ENCODE measurements at regions not wholly inside any gene's neighbourhood (a gene's known extent, or its start where the extent isn't known, plus 50 kb on each side); places are given as distances from the start of the nearest gene placed in this dataset.

- Histone ChIP-seq H3K36me3 (ENCODE audit: control insufficient read depth, insufficient read depth, low read length) (no peaks in the 10 kb centered on the region), H3K4me1 (ENCODE audit: control insufficient read depth, insufficient read depth, low read length) (peaks cover 13% of the 10 kb centered on the region), H3K27ac (ENCODE audit: insufficient read depth, low read depth, low read length, poor library complexity, severe bottlenecking) (no peak overlapping the region), H3K9me3 (ENCODE audit: control insufficient read depth, low read length) (no peaks in the 10 kb centered on the region), H3K27me3 (ENCODE audit: control insufficient read depth, insufficient read depth, low read length, poor library complexity, severe bottlenecking) (no peaks in the 10 kb centered on the region), H3K4me3 (ENCODE audit: insufficient read depth, low read depth, low read length) (no peak overlapping the region)
- WGBS, 2 experiments, result 91 to 100% methylated on average over 1 of the region's 1 CpG
Measured at GRCh38 chr9:20270161-20270560, 352.1 kb downstream of the MLLT3 start.

GRCh38 chr9:20269620-20270019 is 352.7 kb downstream of the MLLT3 start:
- no peak overlapping the region for H3K27ac ChIP-seq (ENCODE audit: insufficient read depth, low read depth, low read length, poor library complexity, severe bottlenecking)
- WGBS, 2 experiments, result 96 to 97% methylated on average over 2 of the region's 2 CpGs
- H3K27me3 ChIP-seq (ENCODE audit: control insufficient read depth, insufficient read depth, low read length, poor library complexity, severe bottlenecking), result no peaks in the 10 kb centered on the region
- H3K36me3 ChIP-seq (ENCODE audit: control insufficient read depth, insufficient read depth, low read length), result no peaks in the 10 kb centered on the region
- H3K9me3 ChIP-seq (ENCODE audit: control insufficient read depth, low read length), result no peaks in the 10 kb centered on the region
- H3K4me1 ChIP-seq (ENCODE audit: control insufficient read depth, insufficient read depth, low read length), result peaks cover 13% of the 10 kb centered on the region
- no peak overlapping the region for H3K4me3 ChIP-seq (ENCODE audit: insufficient read depth, low read depth, low read length)

GRCh38 chr9:20264896-20265295 is 357.4 kb downstream of the MLLT3 start:
- 96 to 98% methylated on average over 7 of the region's 7 CpGs for WGBS, 2 experiments

GRCh38 chr9:20262611-20263010 is 359.7 kb downstream of the MLLT3 start:
- Histone ChIP-seq H3K27me3 (ENCODE audit: control insufficient read depth, insufficient read depth, low read length, poor library complexity, severe bottlenecking) (no peaks in the 10 kb centered on the region), H3K27ac (ENCODE audit: insufficient read depth, low read depth, low read length, poor library complexity, severe bottlenecking) (no peak overlapping the region), H3K36me3 (ENCODE audit: control insufficient read depth, insufficient read depth, low read length) (no peaks in the 10 kb centered on the region), H3K4me1 (ENCODE audit: control insufficient read depth, insufficient read depth, low read length) (no peaks in the 10 kb centered on the region), H3K9me3 (ENCODE audit: control insufficient read depth, low read length) (no peaks in the 10 kb centered on the region), H3K4me3 (ENCODE audit: insufficient read depth, low read depth, low read length) (no peak overlapping the region)
- WGBS, 2 experiments, result 90 to 95% methylated on average over 4 of the region's 4 CpGs

More at GRCh38 chr9:20264896-20265295, 357.4 kb downstream of the MLLT3 start:
- H3K4me1 ChIP-seq (ENCODE audit: control insufficient read depth, insufficient read depth, low read length), result no peaks in the 10 kb centered on the region
- no peaks in the 10 kb centered on the region for H3K9me3 ChIP-seq (ENCODE audit: control insufficient read depth, low read length)
- H3K36me3 ChIP-seq (ENCODE audit: control insufficient read depth, insufficient read depth, low read length), result no peaks in the 10 kb centered on the region
- H3K4me3 ChIP-seq (ENCODE audit: insufficient read depth, low read depth, low read length), result no peak overlapping the region
- no peak overlapping the region for H3K27ac ChIP-seq (ENCODE audit: insufficient read depth, low read depth, low read length, poor library complexity, severe bottlenecking)
- no peaks in the 10 kb centered on the region for H3K27me3 ChIP-seq (ENCODE audit: control insufficient read depth, insufficient read depth, low read length, poor library complexity, severe bottlenecking)

- no peaks in the 10 kb centered on the region for H3K9me3 ChIP-seq (ENCODE audit: control insufficient read depth, low read length)
- WGBS, 2 experiments, result 100% methylated on average over 1 of the region's 1 CpG
- H3K36me3 ChIP-seq (ENCODE audit: control insufficient read depth, insufficient read depth, low read length), result no peaks in the 10 kb centered on the region
- H3K27me3 ChIP-seq (ENCODE audit: control insufficient read depth, insufficient read depth, low read length, poor library complexity, severe bottlenecking), result no peaks in the 10 kb centered on the region
- no peak overlapping the region for H3K27ac ChIP-seq (ENCODE audit: insufficient read depth, low read depth, low read length, poor library complexity, severe bottlenecking)
- H3K4me3 ChIP-seq (ENCODE audit: insufficient read depth, low read depth, low read length), result no peak overlapping the region
- no peaks in the 10 kb centered on the region for H3K4me1 ChIP-seq (ENCODE audit: control insufficient read depth, insufficient read depth, low read length)
Measured at GRCh38 chr9:20256284-20256948, 365.9 kb downstream of the MLLT3 start.

GRCh38 chr9:20255052-20255451 is 367.2 kb downstream of the MLLT3 start:
- no peaks in the 10 kb centered on the region for H3K9me3 ChIP-seq (ENCODE audit: control insufficient read depth, low read length)
- H3K36me3 ChIP-seq (ENCODE audit: control insufficient read depth, insufficient read depth, low read length), result no peaks in the 10 kb centered on the region
- H3K4me3 ChIP-seq (ENCODE audit: insufficient read depth, low read depth, low read length), result no peak overlapping the region
- H3K27me3 ChIP-seq (ENCODE audit: control insufficient read depth, insufficient read depth, low read length, poor library complexity, severe bottlenecking), result no peaks in the 10 kb centered on the region
- no peak overlapping the region for H3K27ac ChIP-seq (ENCODE audit: insufficient read depth, low read depth, low read length, poor library complexity, severe bottlenecking)
- no peaks in the 10 kb centered on the region for H3K4me1 ChIP-seq (ENCODE audit: control insufficient read depth, insufficient read depth, low read length)
- WGBS, 2 experiments, result 92 to 93% methylated on average over 3 of the region's 3 CpGs

- no peaks in the 10 kb centered on the region for H3K27me3 ChIP-seq (ENCODE audit: control insufficient read depth, insufficient read depth, low read length, poor library complexity, severe bottlenecking)
- WGBS, 2 experiments, result 93 to 95% methylated on average over 5 of the region's 5 CpGs
- no peaks in the 10 kb centered on the region for H3K4me1 ChIP-seq (ENCODE audit: control insufficient read depth, insufficient read depth, low read length)
- no peak overlapping the region for H3K4me3 ChIP-seq (ENCODE audit: insufficient read depth, low read depth, low read length)
- no peak overlapping the region for H3K27ac ChIP-seq (ENCODE audit: insufficient read depth, low read depth, low read length, poor library complexity, severe bottlenecking)
- H3K9me3 ChIP-seq (ENCODE audit: control insufficient read depth, low read length), result no peaks in the 10 kb centered on the region
- H3K36me3 ChIP-seq (ENCODE audit: control insufficient read depth, insufficient read depth, low read length), result no peaks in the 10 kb centered on the region
Measured at GRCh38 chr9:20253635-20254034, 368.7 kb downstream of the MLLT3 start.

- Histone ChIP-seq H3K27me3 (ENCODE audit: control insufficient read depth, insufficient read depth, low read length, poor library complexity, severe bottlenecking) (no peaks in the 10 kb centered on the region), H3K9me3 (ENCODE audit: control insufficient read depth, low read length) (no peaks in the 10 kb centered on the region), H3K27ac (ENCODE audit: insufficient read depth, low read depth, low read length, poor library complexity, severe bottlenecking) (no peak overlapping the region), H3K4me3 (ENCODE audit: insufficient read depth, low read depth, low read length) (no peak overlapping the region), H3K36me3 (ENCODE audit: control insufficient read depth, insufficient read depth, low read length) (no peaks in the 10 kb centered on the region), H3K4me1 (ENCODE audit: control insufficient read depth, insufficient read depth, low read length) (no peaks in the 10 kb centered on the region)
- 55 to 69% methylated on average over 1 of the region's 1 CpG for WGBS, 2 experiments
Measured at GRCh38 chr9:20252778-20253177, 369.5 kb downstream of the MLLT3 start.

GRCh38 chr9:20250791-20251190 is 371.5 kb downstream of the MLLT3 start:
- Histone ChIP-seq H3K9me3 (ENCODE audit: control insufficient read depth, low read length) (no peaks in the 10 kb centered on the region), H3K27me3 (ENCODE audit: control insufficient read depth, insufficient read depth, low read length, poor library complexity, severe bottlenecking) (no peaks in the 10 kb centered on the region), H3K27ac (ENCODE audit: insufficient read depth, low read depth, low read length, poor library complexity, severe bottlenecking) (no peak overlapping the region), H3K4me1 (ENCODE audit: control insufficient read depth, insufficient read depth, low read length) (no peaks in the 10 kb centered on the region), H3K36me3 (ENCODE audit: control insufficient read depth, insufficient read depth, low read length) (no peaks in the 10 kb centered on the region), H3K4me3 (ENCODE audit: insufficient read depth, low read depth, low read length) (no peak overlapping the region)
- 93% methylated on average over 6 of the region's 6 CpGs for WGBS, 2 experiments

- H3K27me3 ChIP-seq (ENCODE audit: control insufficient read depth, insufficient read depth, low read length, poor library complexity, severe bottlenecking), result no peaks in the 10 kb centered on the region
- no peaks in the 10 kb centered on the region for H3K4me1 ChIP-seq (ENCODE audit: control insufficient read depth, insufficient read depth, low read length)
- H3K36me3 ChIP-seq (ENCODE audit: control insufficient read depth, insufficient read depth, low read length), result no peaks in the 10 kb centered on the region
- WGBS, 2 experiments, result 93 to 95% methylated on average over 6 of the region's 6 CpGs
- no peaks in the 10 kb centered on the region for H3K9me3 ChIP-seq (ENCODE audit: control insufficient read depth, low read length)
- H3K27ac ChIP-seq (ENCODE audit: insufficient read depth, low read depth, low read length, poor library complexity, severe bottlenecking), result no peak overlapping the region
- no peak overlapping the region for H3K4me3 ChIP-seq (ENCODE audit: insufficient read depth, low read depth, low read length)
Measured at GRCh38 chr9:20244271-20244670, 378.0 kb downstream of the MLLT3 start.

GRCh38 chr9:20243841-20244240 is 378.5 kb downstream of the MLLT3 start:
- Histone ChIP-seq H3K36me3 (ENCODE audit: control insufficient read depth, insufficient read depth, low read length) (no peaks in the 10 kb centered on the region), H3K9me3 (ENCODE audit: control insufficient read depth, low read length) (no peaks in the 10 kb centered on the region), H3K27me3 (ENCODE audit: control insufficient read depth, insufficient read depth, low read length, poor library complexity, severe bottlenecking) (no peaks in the 10 kb centered on the region), H3K27ac (ENCODE audit: insufficient read depth, low read depth, low read length, poor library complexity, severe bottlenecking) (no peak overlapping the region), H3K4me1 (ENCODE audit: control insufficient read depth, insufficient read depth, low read length) (no peaks in the 10 kb centered on the region), H3K4me3 (ENCODE audit: insufficient read depth, low read depth, low read length) (no peak overlapping the region)
- 86 to 87% methylated on average over 6 of the region's 6 CpGs for WGBS, 2 experiments
